GM23338 (cell line): ENCODE measurements at regions not wholly inside any gene's neighbourhood (a gene's known extent, or its start where the extent isn't known, plus 50 kb on each side); places are given as distances from the start of the nearest gene placed in this dataset.

ENCODE experiments used
- CTCF ChIP-seq, 2 experiments: fragments of 200-600 bp in 1 of 2; sonication (generic) in 1 of 2; conservative IDR thresholded peaks; 2 replicates each; pipeline versions ENCODE4 v1.5.1 to v1.6.1; 2016 to 2017; ENCODE audit warnings: antibody characterized with exemption in 2 of 2, low read depth in 2 of 2, mild to moderate bottlenecking in 2 of 2, moderate library complexity in 1 of 2
- EZH2 ChIP-seq: fragments of 200-600 bp; sonication (generic); IDR thresholded peaks from one replicate; pipeline ENCODE4 v1.8.0; 2017; ENCODE audit warnings: antibody characterized with exemption, mild to moderate bottlenecking, low read depth; ENCODE audit not compliant: unreplicated experiment
- NANOG ChIP-seq: IDR thresholded peaks from 2 replicates; pipeline ENCODE4 v1.6.1; 2016; ENCODE audit warnings: antibody characterized with exemption, borderline replicate concordance
- POLR2AphosphoS5 ChIP-seq: IDR thresholded peaks from 2 replicates; pipeline ENCODE4 v1.6.1; 2016; ENCODE audit warnings: antibody characterized with exemption, low read depth
- REST ChIP-seq: IDR thresholded peaks from one replicate; pipeline ENCODE4 v1.6.1; 2018; ENCODE audit warnings: antibody characterized with exemption; ENCODE audit not compliant: unreplicated experiment
- ZNF114 ChIP-seq: fragments of 250-450 bp; sonication (Bioruptor Pico); IDR thresholded peaks from 2 replicates; pipeline ENCODE4 v1.5.0; 2020; ENCODE audit warnings: mild to moderate bottlenecking, moderate library complexity
- ZNF462 ChIP-seq: fragments of 250-450 bp; sonication (Bioruptor Pico); IDR thresholded peaks from 2 replicates; pipeline ENCODE4 v1.5.0; 2020; ENCODE audit warnings: mild to moderate bottlenecking, moderate library complexity

GRCh38 chr4:123557857-123558536 lies 161.4 kb downstream of the SPRY1 start:
- no peak for TF ChIP-seq NANOG
- no peak for TF ChIP-seq CTCF (conservative IDR thresholded peaks at IDR 0.05; ENCODE audit: low read depth in 2 of 2)
- no peak for TF ChIP-seq REST
- TF ChIP-seq POLR2AphosphoS5: no peak
- TF ChIP-seq ZNF114: no peak
- no peak for TF ChIP-seq EZH2
- no peak for TF ChIP-seq ZNF462 (CRISPR knock-in tag)
